Neural crest cell (in vitro differentiated cells): ENCODE measurements at regions not wholly inside any gene's neighbourhood (a gene's known extent, or its start where the extent isn't known, plus 50 kb on each side); places are given as distances from the start of the nearest gene placed in this dataset.
"Not testable (repeated sequence)": the region's sequence is repeated elsewhere in the genome, so short reads cannot be mapped to it uniquely, and the experiment has no call there.

Experiments used
- DNase-seq: peaks from one replicate; pipeline ENCODE4 v3.0.0; 2021; ENCODE audit warnings: low read depth, mixed read lengths, low spot score
- H3K27ac Mint-ChIP-seq: one replicate; pipeline ENCODE4 v1.8.0; 2021; ENCODE audit warnings: mild to moderate bottlenecking, mixed read lengths; ENCODE audit not compliant: unreplicated experiment
- H3K27me3 Mint-ChIP-seq: 2 replicates; pipeline ENCODE4 v1.8.0; 2021; ENCODE audit warnings: low read depth, mild to moderate bottlenecking, mixed read lengths
- H3K36me3 Mint-ChIP-seq: 2 replicates; pipeline ENCODE4 v1.8.0; 2021; ENCODE audit warnings: low read depth, mild to moderate bottlenecking, mixed read lengths
- H3K4me1 Mint-ChIP-seq: 2 replicates; pipeline ENCODE4 v1.8.0; 2021; ENCODE audit warnings: mixed read lengths
- H3K4me3 Mint-ChIP-seq: one replicate; pipeline ENCODE4 v1.8.0; 2021; ENCODE audit warnings: mild to moderate bottlenecking, mixed read lengths
- H3K9me3 Mint-ChIP-seq: 2 replicates; pipeline ENCODE4 v1.8.0; 2021; ENCODE audit warnings: mixed read lengths
- TF ChIP-seq, protein P1 (sequence below): fragments of 200-600 bp; sonication (generic); conservative IDR thresholded peaks from 2 replicates; pipeline ENCODE4 v1.5.0; 2021; ENCODE audit warnings: antibody characterized with exemption, mild to moderate bottlenecking

DNA sequence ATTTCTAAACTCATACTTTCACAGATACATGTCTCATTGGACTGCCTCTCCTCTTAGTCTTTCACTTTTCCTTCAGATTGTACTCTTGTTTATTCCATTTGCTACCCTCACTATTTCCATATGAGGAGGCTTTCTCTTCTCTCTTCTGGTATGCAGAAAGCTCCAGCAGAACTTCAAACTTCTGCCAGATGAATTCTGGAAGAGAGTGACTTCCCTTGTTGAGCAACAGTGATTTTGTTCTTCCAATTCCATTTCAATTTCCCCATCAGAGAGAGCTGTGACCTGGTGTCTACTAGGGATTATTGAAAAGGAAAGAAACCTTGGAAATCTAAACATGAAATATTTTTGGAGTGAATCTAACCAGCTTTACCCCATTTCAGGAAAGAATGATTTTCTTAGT, 523.2 kb upstream of the ZNF717 start:
- Mint-ChIP-seq H3K4me3 (no peak overlapping the region), H3K27me3 (no peaks in the 10 kb centered on the region), H3K27ac (no peak overlapping the region), H3K9me3 (no peaks in the 10 kb centered on the region), H3K36me3 (no peaks in the 10 kb centered on the region), H3K4me1 (no peaks in the 10 kb centered on the region)
- DNase-seq = no peak
- TF ChIP-seq, protein P1, sequence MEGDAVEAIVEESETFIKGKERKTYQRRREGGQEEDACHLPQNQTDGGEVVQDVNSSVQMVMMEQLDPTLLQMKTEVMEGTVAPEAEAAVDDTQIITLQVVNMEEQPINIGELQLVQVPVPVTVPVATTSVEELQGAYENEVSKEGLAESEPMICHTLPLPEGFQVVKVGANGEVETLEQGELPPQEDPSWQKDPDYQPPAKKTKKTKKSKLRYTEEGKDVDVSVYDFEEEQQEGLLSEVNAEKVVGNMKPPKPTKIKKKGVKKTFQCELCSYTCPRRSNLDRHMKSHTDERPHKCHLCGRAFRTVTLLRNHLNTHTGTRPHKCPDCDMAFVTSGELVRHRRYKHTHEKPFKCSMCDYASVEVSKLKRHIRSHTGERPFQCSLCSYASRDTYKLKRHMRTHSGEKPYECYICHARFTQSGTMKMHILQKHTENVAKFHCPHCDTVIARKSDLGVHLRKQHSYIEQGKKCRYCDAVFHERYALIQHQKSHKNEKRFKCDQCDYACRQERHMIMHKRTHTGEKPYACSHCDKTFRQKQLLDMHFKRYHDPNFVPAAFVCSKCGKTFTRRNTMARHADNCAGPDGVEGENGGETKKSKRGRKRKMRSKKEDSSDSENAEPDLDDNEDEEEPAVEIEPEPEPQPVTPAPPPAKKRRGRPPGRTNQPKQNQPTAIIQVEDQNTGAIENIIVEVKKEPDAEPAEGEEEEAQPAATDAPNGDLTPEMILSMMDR = no peak

- DNase-seq = no peak
- H3K4me3 Mint-ChIP-seq = no peak overlapping the region
- H3K27me3 Mint-ChIP-seq = no peaks in the 10 kb centered on the region
- H3K36me3 Mint-ChIP-seq = no peaks in the 10 kb centered on the region
- H3K4me1 Mint-ChIP-seq = no peaks in the 10 kb centered on the region
- no peak overlapping the region for H3K27ac Mint-ChIP-seq
- TF ChIP-seq, protein P1 = no peak
- no peaks in the 10 kb centered on the region for H3K9me3 Mint-ChIP-seq
Measured at GRCh38 chr3:76310089-76310488, 524.7 kb upstream of the ZNF717 start.

- H3K4me1 Mint-ChIP-seq = no peaks in the 10 kb centered on the region
- no peak overlapping the region for H3K4me3 Mint-ChIP-seq
- no peak overlapping the region for H3K27ac Mint-ChIP-seq
- H3K36me3 Mint-ChIP-seq = no peaks in the 10 kb centered on the region
- peaks cover under 1% of the 10 kb centered on the region for H3K9me3 Mint-ChIP-seq
- TF ChIP-seq, protein P1 = no peak
- no peak for DNase-seq
- no peaks in the 10 kb centered on the region for H3K27me3 Mint-ChIP-seq
Measured at GRCh38 chr3:76310667-76311066, 525.3 kb upstream of the ZNF717 start.

- Mint-ChIP-seq H3K36me3 (no peaks in the 10 kb centered on the region), H3K4me3 (no peak overlapping the region), H3K4me1 (no peaks in the 10 kb centered on the region), H3K27ac (no peak overlapping the region), H3K27me3 (no peaks in the 10 kb centered on the region), H3K9me3 (peaks cover 6% of the 10 kb centered on the region)
- no peak for DNase-seq
- TF ChIP-seq, protein P1 = no peak
Measured at GRCh38 chr3:76311941-76312340, 526.6 kb upstream of the ZNF717 start.

GRCh38 chr3:76315906-76316305, 530.6 kb upstream of the ZNF717 start:
- not testable (repeated sequence) for H3K4me1 Mint-ChIP-seq

GRCh38 chr3:76321614-76322013, 536.3 kb upstream of the ZNF717 start:
- no peaks in the 10 kb centered on the region for H3K9me3 Mint-ChIP-seq
- TF ChIP-seq, protein P1 = no peak
- H3K27ac Mint-ChIP-seq = no peak overlapping the region
- H3K36me3 Mint-ChIP-seq = no peaks in the 10 kb centered on the region
- DNase-seq = no peak
- no peak overlapping the region for H3K4me3 Mint-ChIP-seq
- H3K4me1 Mint-ChIP-seq = peaks cover 4% of the 10 kb centered on the region
- no peaks in the 10 kb centered on the region for H3K27me3 Mint-ChIP-seq

More at GRCh38 chr3:76315906-76316305, 530.6 kb upstream of the ZNF717 start:
- not testable (repeated sequence) for H3K36me3 Mint-ChIP-seq, H3K27ac Mint-ChIP-seq, H3K27me3 Mint-ChIP-seq, H3K4me3 Mint-ChIP-seq, H3K9me3 Mint-ChIP-seq, DNase-seq
